ENCODE measurements at regions not wholly inside any gene's neighbourhood (a gene's known extent, or its start where the extent isn't known, plus 50 kb on each side); places are given as distances from the start of the nearest gene placed in this dataset.
"Not testable (repeated sequence)": the region's sequence is repeated elsewhere in the genome, so short reads cannot be mapped to it uniquely, and the experiment has no call there.

- Histone ChIP-seq H3K27ac (ENCODE audit: low read length) (no peak overlapping the region), H3F3A (ENCODE audit: insufficient read depth, low read length, poor library complexity, severe bottlenecking) (no peaks in the 10 kb centered on the region), H2AFZ (ENCODE audit: low read depth, low read length) (no peak overlapping the region), H3K9me3 (ENCODE audit: low read length) (no peaks in the 10 kb centered on the region), H3K36me3 (ENCODE audit: insufficient read depth, low read length) (no peaks in the 10 kb centered on the region), H3K79me2 (replicated peaks; ENCODE audit: insufficient read depth, low read length) (no peaks in the 10 kb centered on the region), H4K20me1 (ENCODE audit: insufficient read depth) (no peaks in the 10 kb centered on the region), H3K9me2 (ENCODE audit: insufficient read depth, low read length) (no peaks in the 10 kb centered on the region), H3K4me2 (ENCODE audit: low read length) (no peak overlapping the region), H3K27me3 (ENCODE audit: insufficient read depth, low read depth, low read length) (no peaks in the 10 kb centered on the region), H3K9ac (ENCODE audit: low read length) (no peak overlapping the region), H3K4me3 (ENCODE audit: low read length) (no peak overlapping the region)
- no peak for TF ChIP-seq EZH2 (IDR thresholded peaks at IDR 0.05; ENCODE audit: borderline replicate concordance, insufficient read depth, low read length, poor library complexity, severe bottlenecking)
- no peak for TF ChIP-seq TAF1 (IDR thresholded peaks at IDR 0.05; ENCODE audit: low read depth)
- no peak for TF ChIP-seq CTCF (IDR thresholded peaks at IDR 0.05; ENCODE audit: poor library complexity, severe bottlenecking)
- TF ChIP-seq RAD21 (conservative IDR thresholded peaks at IDR 0.05), result no peak
- no peak for TF ChIP-seq EP300 (conservative IDR thresholded peaks at IDR 0.05; ENCODE audit: poor library complexity, severe bottlenecking)
- no peak for TF ChIP-seq POLR2AphosphoS5 (IDR thresholded peaks at IDR 0.05)
- TF ChIP-seq REST (IDR thresholded peaks at IDR 0.05; ENCODE audit: borderline replicate concordance), result no peak
- no peak for TF ChIP-seq MXI1 (conservative IDR thresholded peaks at IDR 0.05; ENCODE audit: poor library complexity, severe bottlenecking)
These were observed 435.6 kb downstream of the GOLGA6L6 start for GRCh38 chr15:20106026-20106425.

- H3K27ac ChIP-seq (ENCODE audit: low read length); H3K4me3 ChIP-seq (ENCODE audit: low read length); H3K4me2 ChIP-seq (ENCODE audit: low read length); H3K9ac ChIP-seq (ENCODE audit: low read length); H3F3A ChIP-seq (ENCODE audit: insufficient read depth, low read length, poor library complexity, severe bottlenecking); H3K27me3 ChIP-seq (ENCODE audit: insufficient read depth, low read depth, low read length); H3K79me2 ChIP-seq (replicated peaks; ENCODE audit: insufficient read depth, low read length); H4K20me1 ChIP-seq (ENCODE audit: insufficient read depth); H3K9me3 ChIP-seq (ENCODE audit: low read length); H3K36me3 ChIP-seq (ENCODE audit: insufficient read depth, low read length); H2AFZ ChIP-seq (ENCODE audit: low read depth, low read length); H3K9me2 ChIP-seq (ENCODE audit: insufficient read depth, low read length): not testable (repeated sequence)
These were observed 436.3 kb downstream of the GOLGA6L6 start for GRCh38 chr15:20105011-20105990.

- not testable (repeated sequence) for H3K9ac ChIP-seq (ENCODE audit: low read length); H3K27me3 ChIP-seq (ENCODE audit: insufficient read depth, low read depth, low read length); H2AFZ ChIP-seq (ENCODE audit: low read depth, low read length); H3K9me2 ChIP-seq (ENCODE audit: insufficient read depth, low read length); H3K4me3 ChIP-seq (ENCODE audit: low read length); H3K4me2 ChIP-seq (ENCODE audit: low read length); H3K27ac ChIP-seq (ENCODE audit: low read length); H3K9me3 ChIP-seq (ENCODE audit: low read length); H4K20me1 ChIP-seq (ENCODE audit: insufficient read depth); H3K36me3 ChIP-seq (ENCODE audit: insufficient read depth, low read length); H3K79me2 ChIP-seq (replicated peaks; ENCODE audit: insufficient read depth, low read length); H3F3A ChIP-seq (ENCODE audit: insufficient read depth, low read length, poor library complexity, severe bottlenecking)
These were observed 437.0 kb downstream of the GOLGA6L6 start for GRCh38 chr15:20104551-20104950.

GRCh38 chr15:20102862-20103261, 438.7 kb downstream of the GOLGA6L6 start:
- not testable (repeated sequence) for H3K9ac ChIP-seq (ENCODE audit: low read length); H3K9me3 ChIP-seq (ENCODE audit: low read length); H3K36me3 ChIP-seq (ENCODE audit: insufficient read depth, low read length); H3K4me2 ChIP-seq (ENCODE audit: low read length); H3K4me3 ChIP-seq (ENCODE audit: low read length); H3K79me2 ChIP-seq (replicated peaks; ENCODE audit: insufficient read depth, low read length); H3F3A ChIP-seq (ENCODE audit: insufficient read depth, low read length, poor library complexity, severe bottlenecking); H2AFZ ChIP-seq (ENCODE audit: low read depth, low read length); H4K20me1 ChIP-seq (ENCODE audit: insufficient read depth); H3K27me3 ChIP-seq (ENCODE audit: insufficient read depth, low read depth, low read length); H3K27ac ChIP-seq (ENCODE audit: low read length); H3K9me2 ChIP-seq (ENCODE audit: insufficient read depth, low read length)

GRCh38 chr15:20102209-20102608, 439.4 kb downstream of the GOLGA6L6 start:
- H3K9me3 ChIP-seq (ENCODE audit: low read length); H3K4me3 ChIP-seq (ENCODE audit: low read length); H3K36me3 ChIP-seq (ENCODE audit: insufficient read depth, low read length); H3F3A ChIP-seq (ENCODE audit: insufficient read depth, low read length, poor library complexity, severe bottlenecking); H4K20me1 ChIP-seq (ENCODE audit: insufficient read depth); H2AFZ ChIP-seq (ENCODE audit: low read depth, low read length); H3K4me2 ChIP-seq (ENCODE audit: low read length); H3K27ac ChIP-seq (ENCODE audit: low read length); H3K9me2 ChIP-seq (ENCODE audit: insufficient read depth, low read length); H3K9ac ChIP-seq (ENCODE audit: low read length); H3K79me2 ChIP-seq (replicated peaks; ENCODE audit: insufficient read depth, low read length); H3K27me3 ChIP-seq (ENCODE audit: insufficient read depth, low read depth, low read length): not testable (repeated sequence)

All from neural cell (in vitro differentiated cells).